ENCODE measurements at regions not wholly inside any gene's neighbourhood (a gene's known extent, or its start where the extent isn't known, plus 50 kb on each side); places are given as distances from the start of the nearest gene placed in this dataset.

- TF ChIP-seq CTCF (IDR thresholded peaks at IDR 0.05; ENCODE audit: borderline replicate concordance, insufficient read depth, low read depth, low read length) = no peak
- H3K4me3 ChIP-seq (ENCODE audit: low read depth, low read length) = no peak overlapping the region
Measured at GRCh38 chr4:27326991-27327390, 466.4 kb downstream of the STIM2 start.

GRCh38 chr4:27327421-27328181 lies 467.0 kb downstream of the STIM2 start:
- no peak overlapping the region for H3K4me3 ChIP-seq (ENCODE audit: low read depth, low read length)
- TF ChIP-seq CTCF (IDR thresholded peaks at IDR 0.05; ENCODE audit: borderline replicate concordance, insufficient read depth, low read depth, low read length) = no peak

- TF ChIP-seq CTCF (IDR thresholded peaks at IDR 0.05; ENCODE audit: borderline replicate concordance, insufficient read depth, low read depth, low read length) = no peak
- H3K4me3 ChIP-seq (ENCODE audit: low read depth, low read length) = no peak overlapping the region
Measured at GRCh38 chr4:27338530-27338929, 477.9 kb downstream of the STIM2 start.

- no peak overlapping the region for H3K4me3 ChIP-seq (ENCODE audit: low read depth, low read length)
- no peak for TF ChIP-seq CTCF (IDR thresholded peaks at IDR 0.05; ENCODE audit: borderline replicate concordance, insufficient read depth, low read depth, low read length)
Measured at GRCh38 chr4:27343411-27343810, 482.8 kb downstream of the STIM2 start.

- no peak for TF ChIP-seq CTCF (IDR thresholded peaks at IDR 0.05; ENCODE audit: borderline replicate concordance, insufficient read depth, low read depth, low read length)
- no peak overlapping the region for H3K4me3 ChIP-seq (ENCODE audit: low read depth, low read length)
Measured at GRCh38 chr4:27350161-27350560, 489.5 kb downstream of the STIM2 start.

GRCh38 chr4:27357283-27357682 lies 496.6 kb downstream of the STIM2 start:
- no peak overlapping the region for H3K4me3 ChIP-seq (ENCODE audit: low read depth, low read length)
- no peak for TF ChIP-seq CTCF (IDR thresholded peaks at IDR 0.05; ENCODE audit: borderline replicate concordance, insufficient read depth, low read depth, low read length)

GRCh38 chr4:27358269-27358668 lies 497.6 kb downstream of the STIM2 start:
- H3K4me3 ChIP-seq (ENCODE audit: low read depth, low read length) = no peak overlapping the region
- no peak for TF ChIP-seq CTCF (IDR thresholded peaks at IDR 0.05; ENCODE audit: borderline replicate concordance, insufficient read depth, low read depth, low read length)
